Trophoblast cell (in vitro differentiated cells and primary cell): ENCODE measurements at regions not wholly inside any gene's neighbourhood (a gene's known extent, or its start where the extent isn't known, plus 50 kb on each side); places are given as distances from the start of the nearest gene placed in this dataset.

Experiments used
- DNase-seq, 2 donors: peaks; one replicate each; pipeline ENCODE4 v3.0.0-alpha.2; 2016
- H2AFZ ChIP-seq: 2 replicates; pipeline ENCODE4 v1.6.1; 2013; ENCODE audit warnings: low read length, moderate library complexity, mild to moderate bottlenecking; ENCODE audit not compliant: insufficient read depth, poor library complexity
- H2AK5ac ChIP-seq: 2 replicates; pipeline ENCODE4 v1.6.1; 2013; ENCODE audit warnings: mild to moderate bottlenecking, low read length
- H2BK120ac ChIP-seq: 2 replicates; pipeline ENCODE4 v1.6.1; 2013; ENCODE audit warnings: low read length, mild to moderate bottlenecking, moderate library complexity; ENCODE audit not compliant: insufficient read depth, poor library complexity
- H2BK12ac ChIP-seq: 2 replicates; pipeline ENCODE4 v1.6.1; 2013; ENCODE audit warnings: mild to moderate bottlenecking, low read length, moderate library complexity
- H2BK5ac ChIP-seq: 2 replicates; pipeline ENCODE4 v1.6.1; 2013; ENCODE audit warnings: low read length, low read depth, moderate library complexity, mild to moderate bottlenecking; ENCODE audit not compliant: poor library complexity
- H3K14ac ChIP-seq: 2 replicates; pipeline ENCODE4 v1.6.1; 2013; ENCODE audit warnings: mild to moderate bottlenecking, low read length
- H3K18ac ChIP-seq: 2 replicates; pipeline ENCODE4 v1.6.1; 2013; ENCODE audit warnings: mild to moderate bottlenecking, low read length
- H3K23ac ChIP-seq: 2 replicates; pipeline ENCODE4 v1.6.1; 2013; ENCODE audit warnings: low read length
- H3K27ac ChIP-seq: 2 replicates; pipeline ENCODE4 v1.5.1; 2013; ENCODE audit warnings: low read depth, mild to moderate bottlenecking, inconsistent platforms, low read length, moderate library complexity
- H3K27me3 ChIP-seq: 2 replicates; pipeline ENCODE4 v1.6.1; 2013; ENCODE audit warnings: inconsistent platforms, mild to moderate bottlenecking, low read length, moderate library complexity; ENCODE audit not compliant: insufficient read depth
- H3K36me3 ChIP-seq, 2 experiments: 1 replicate in 1 of 2; 2 replicates in 1 of 2; pipeline ENCODE4 v1.6.1; 2013; ENCODE audit warnings: low read length in 2 of 2, mild to moderate bottlenecking in 2 of 2, moderate library complexity in 1 of 2; ENCODE audit not compliant: insufficient read depth in 2 of 2, control insufficient read depth in 1 of 2
- H3K4ac ChIP-seq: 2 replicates; pipeline ENCODE4 v1.6.1; 2013; ENCODE audit warnings: low read depth, mild to moderate bottlenecking, low read length, moderate library complexity
- H3K4me1 ChIP-seq, 2 experiments: 1 replicate in 1 of 2; 2 replicates in 1 of 2; pipeline ENCODE4 v1.6.1; 2013; ENCODE audit warnings: low read length in 2 of 2, mild to moderate bottlenecking in 2 of 2, moderate library complexity in 1 of 2; ENCODE audit not compliant: insufficient read depth in 2 of 2, control insufficient read depth in 1 of 2
- H3K4me2 ChIP-seq: 2 replicates; pipeline ENCODE4 v1.6.1; 2013; ENCODE audit warnings: inconsistent platforms, mild to moderate bottlenecking, low read length, moderate library complexity
- H3K4me3 ChIP-seq: 2 replicates; pipeline ENCODE4 v1.5.1; 2013; ENCODE audit warnings: mild to moderate bottlenecking, low read depth, low read length, inconsistent platforms
- H3K79me1 ChIP-seq: one replicate; pipeline ENCODE4 v1.6.1; 2013; ENCODE audit warnings: low read length
- H3K79me2 ChIP-seq: 2 replicates; pipeline ENCODE4 v1.6.1; 2013; ENCODE audit warnings: low read length, mild to moderate bottlenecking; ENCODE audit not compliant: control insufficient read depth, insufficient read depth, poor library complexity
- H3K9ac ChIP-seq: 2 replicates; pipeline ENCODE4 v1.6.1; 2013; ENCODE audit warnings: mild to moderate bottlenecking, low read length
- H3K9me3 ChIP-seq: 2 replicates; pipeline ENCODE4 v1.6.1; 2013; ENCODE audit warnings: low read depth, mild to moderate bottlenecking, control low read depth, inconsistent platforms, low read length; ENCODE audit not compliant: insufficient read depth
- H4K12ac ChIP-seq: 2 replicates; pipeline ENCODE4 v1.6.1; 2013; ENCODE audit warnings: low read depth, mild to moderate bottlenecking, low read length, moderate library complexity
- H4K8ac ChIP-seq: 2 replicates; pipeline ENCODE4 v1.6.1; 2013; ENCODE audit warnings: low read depth, mild to moderate bottlenecking, low read length, moderate library complexity
- H4K91ac ChIP-seq: one replicate; pipeline ENCODE4 v1.6.1; 2013; ENCODE audit warnings: low read depth, mild to moderate bottlenecking, low read length, moderate library complexity
- WGBS: extraction: QIAGEN DNeasy Blood & Tissue Kit; methylation state at CpG from one replicate; pipeline ENCODE4 v1.1.7; 2013; ENCODE audit warnings: missing lambda C conversion rate; ENCODE audit not compliant: insufficient read length, insufficient coverage; ENCODE audit errors: extremely low coverage; 5-methylcytosine and 5-hydroxymethylcytosine counted together

GRCh38 chr18:47731276-47731675, 199.2 kb downstream of the SMAD2 start:
- H3K18ac ChIP-seq: no peak overlapping the region
- no peak overlapping the region for H3K4me3 ChIP-seq
- no peaks in the 10 kb centered on the region for H3K79me2 ChIP-seq
- H2BK12ac ChIP-seq: no peak overlapping the region
- H4K91ac ChIP-seq: no peak overlapping the region
- no CpG with 5 or more reads among the region's 5 CpGs for WGBS
- H3K36me3 ChIP-seq: no peaks in the 10 kb centered on the region
- H3K9ac ChIP-seq: no peak overlapping the region
- no peak overlapping the region for H3K14ac ChIP-seq
- H4K12ac ChIP-seq: no peak overlapping the region
- no peak overlapping the region for H2AK5ac ChIP-seq
- no peak overlapping the region for H3K23ac ChIP-seq
- H2BK120ac ChIP-seq: no peak overlapping the region
- no peak overlapping the region for H2AFZ ChIP-seq
- H3K27ac ChIP-seq: no peak overlapping the region
- H3K4me1 ChIP-seq: no peaks in the 10 kb centered on the region
- H2BK5ac ChIP-seq: no peak overlapping the region
- H3K4me2 ChIP-seq: no peak overlapping the region
- no peaks in the 10 kb centered on the region for H3K27me3 ChIP-seq
- no peak overlapping the region for H4K8ac ChIP-seq
- no peak for DNase-seq
- no peaks in the 10 kb centered on the region for H3K9me3 ChIP-seq
- H3K4ac ChIP-seq: no peak overlapping the region
- H3K79me1 ChIP-seq: no peaks in the 10 kb centered on the region

DNA sequence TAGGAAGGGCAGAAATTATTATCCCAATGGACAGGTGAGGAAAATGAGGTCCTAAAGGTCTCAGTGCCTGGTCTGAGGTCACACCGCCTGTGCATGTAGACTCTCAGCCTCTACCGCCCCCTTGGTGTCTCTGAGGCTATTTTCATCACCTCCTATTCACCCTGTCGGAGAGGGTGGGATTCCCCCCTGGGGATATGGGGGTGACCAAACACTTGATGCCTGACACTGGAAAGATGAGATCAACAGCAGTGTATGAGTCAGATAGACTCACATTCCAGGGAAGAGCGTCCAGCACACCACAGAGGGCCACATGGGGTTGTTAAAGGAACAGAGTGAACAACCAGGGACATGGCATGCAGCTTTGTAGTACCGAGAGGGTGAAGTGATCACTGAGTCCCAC, 199.7 kb downstream of the SMAD2 start:
- Histone ChIP-seq H2BK120ac (no peak overlapping the region), H2BK5ac (no peak overlapping the region), H3K14ac (no peak overlapping the region), H2AFZ (no peak overlapping the region), H3K79me1 (no peaks in the 10 kb centered on the region), H3K4me1 (no peaks in the 10 kb centered on the region), H3K9ac (no peak overlapping the region), H3K79me2 (no peaks in the 10 kb centered on the region), H3K27me3 (no peaks in the 10 kb centered on the region), H3K18ac (no peak overlapping the region), H4K12ac (no peak overlapping the region), H3K36me3 (no peaks in the 10 kb centered on the region), H3K27ac (no peak overlapping the region), H4K91ac (no peak overlapping the region), H4K8ac (no peak overlapping the region), H3K4me3 (no peak overlapping the region), H3K4ac (no peak overlapping the region), H3K23ac (no peak overlapping the region), H2AK5ac (no peak overlapping the region), H3K4me2 (no peak overlapping the region), H3K9me3 (no peaks in the 10 kb centered on the region), H2BK12ac (no peak overlapping the region)
- WGBS: no CpG with 5 or more reads among the region's 5 CpGs
- no peak for DNase-seq

- H3K14ac ChIP-seq: no peak overlapping the region
- no peak overlapping the region for H2AFZ ChIP-seq
- no peak overlapping the region for H3K4me2 ChIP-seq
- H3K4ac ChIP-seq: no peak overlapping the region
- no peak overlapping the region for H4K8ac ChIP-seq
- H3K9me3 ChIP-seq: no peaks in the 10 kb centered on the region
- H3K4me1 ChIP-seq: no peaks in the 10 kb centered on the region
- no peak overlapping the region for H2AK5ac ChIP-seq
- no peak overlapping the region for H4K12ac ChIP-seq
- no peak for DNase-seq
- H2BK120ac ChIP-seq: no peak overlapping the region
- no peak overlapping the region for H2BK12ac ChIP-seq
- H3K4me3 ChIP-seq: no peak overlapping the region
- no peak overlapping the region for H3K23ac ChIP-seq
- H3K27ac ChIP-seq: no peak overlapping the region
- no peaks in the 10 kb centered on the region for H3K79me2 ChIP-seq
- no peak overlapping the region for H4K91ac ChIP-seq
- no peaks in the 10 kb centered on the region for H3K79me1 ChIP-seq
- H3K18ac ChIP-seq: no peak overlapping the region
- H3K27me3 ChIP-seq: no peaks in the 10 kb centered on the region
- H3K9ac ChIP-seq: no peak overlapping the region
- WGBS: no CpG with 5 or more reads among the region's 6 CpGs
- no peaks in the 10 kb centered on the region for H3K36me3 ChIP-seq
- no peak overlapping the region for H2BK5ac ChIP-seq
Observed at GRCh38 chr18:47729356-47729755, 201.1 kb downstream of the SMAD2 start.

DNA sequence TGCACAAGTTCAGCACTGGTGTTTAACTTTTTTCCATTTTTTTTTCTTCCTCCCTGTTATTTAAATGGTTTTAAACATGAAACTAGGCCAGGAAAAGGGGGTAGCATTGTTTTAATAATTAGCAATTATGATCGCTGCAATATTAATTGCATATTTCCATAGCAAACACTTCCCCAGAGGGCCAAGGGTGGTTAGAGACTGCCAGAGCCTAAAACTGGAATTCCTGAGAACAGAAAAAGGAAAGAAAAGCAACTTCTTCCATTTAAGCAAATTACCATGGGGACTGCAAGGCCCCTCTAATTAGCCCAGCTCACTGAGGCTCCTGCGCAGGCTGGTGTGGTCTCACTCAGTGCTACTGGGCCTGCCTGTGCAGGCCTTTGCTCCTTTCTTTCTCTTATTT, 201.5 kb downstream of the SMAD2 start:
- Histone ChIP-seq H3K4me3 (no peak overlapping the region), H3K79me2 (no peaks in the 10 kb centered on the region), H3K14ac (no peak overlapping the region), H3K9me3 (no peaks in the 10 kb centered on the region), H3K18ac (no peak overlapping the region), H4K12ac (no peak overlapping the region), H3K79me1 (no peaks in the 10 kb centered on the region), H2AK5ac (no peak overlapping the region), H3K23ac (no peak overlapping the region), H4K91ac (no peak overlapping the region), H4K8ac (no peak overlapping the region), H3K27ac (no peak overlapping the region), H2BK5ac (no peak overlapping the region), H3K9ac (no peak overlapping the region), H3K36me3 (no peaks in the 10 kb centered on the region), H3K4me1 (no peaks in the 10 kb centered on the region), H2BK12ac (no peak overlapping the region), H2AFZ (no peak overlapping the region), H3K27me3 (no peaks in the 10 kb centered on the region), H3K4me2 (no peak overlapping the region), H3K4ac (no peak overlapping the region), H2BK120ac (no peak overlapping the region)
- no CpG with 5 or more reads among the region's 2 CpGs for WGBS
- no peak for DNase-seq
